ENCODE measurements at regions not wholly inside any gene's neighbourhood (a gene's known extent, or its start where the extent isn't known, plus 50 kb on each side); places are given as distances from the start of the nearest gene placed in this dataset.

GRCh38 chr15:91688811-91689210 is 164.7 kb upstream of the SLCO3A1 start:
- no peak for DNase-seq
- no peak for TF ChIP-seq EZH2phosphoT487 (IDR thresholded peaks at IDR 0.05; ENCODE audit: borderline replicate concordance, low read length)
- Histone ChIP-seq H3K9me2 (replicated peaks; ENCODE audit: low read length) (no peaks in the 10 kb centered on the region), H3K27ac (ENCODE audit: low read length) (no peak overlapping the region), H3K27me3 (ENCODE audit: low read length) (peaks cover 42% of the 10 kb centered on the region), H3K4me2 (ENCODE audit: low read length) (no peak overlapping the region), H3K4me1 (ENCODE audit: insufficient read depth, low read length) (no peaks in the 10 kb centered on the region), H2AFZ (ENCODE audit: low read length) (no peak overlapping the region), H4K20me1 (ENCODE audit: low read length) (no peaks in the 10 kb centered on the region), H3K9me3 (ENCODE audit: low read length) (no peaks in the 10 kb centered on the region; the same call in 1 of the 2 replicates), H3K79me2 (ENCODE audit: low read length) (no peaks in the 10 kb centered on the region), H3K9ac (ENCODE audit: low read length) (no peak overlapping the region), H3K4me3 (ENCODE audit: low read length) (no peak overlapping the region), H3F3A (ENCODE audit: low read length, unreplicated experiment) (no peaks in the 10 kb centered on the region), H3K36me3 (ENCODE audit: low read depth, low read length) (no peaks in the 10 kb centered on the region)
- intact Hi-C loops (cut with micrococcal nuclease), result no loop called here
- no peak for ATAC-seq
- ChIA-PET CTCF (no interaction called here), POLR2A (ENCODE audit: unreplicated experiment) (no interaction called here)
- no TSS peak for BruUV-seq (replicated peaks)

GRCh38 chr15:91689377-91689776 is 164.1 kb upstream of the SLCO3A1 start:
- CTCF ChIA-PET, result no interaction called here

GRCh38 chr15:91692596-91692995 is 160.9 kb upstream of the SLCO3A1 start:
- Histone ChIP-seq H3K27me3 (ENCODE audit: low read length) (peaks cover 52% of the 10 kb centered on the region), H2AFZ (ENCODE audit: low read length) (no peak overlapping the region), H3K79me2 (ENCODE audit: low read length) (no peaks in the 10 kb centered on the region), H3K4me1 (ENCODE audit: insufficient read depth, low read length) (no peaks in the 10 kb centered on the region), H3K27ac (ENCODE audit: low read length) (no peak overlapping the region), H3F3A (ENCODE audit: low read length, unreplicated experiment) (no peaks in the 10 kb centered on the region), H3K9ac (ENCODE audit: low read length) (no peak overlapping the region), H3K4me2 (ENCODE audit: low read length) (no peak overlapping the region), H4K20me1 (ENCODE audit: low read length) (no peaks in the 10 kb centered on the region), H3K36me3 (ENCODE audit: low read depth, low read length) (no peaks in the 10 kb centered on the region), H3K9me3 (ENCODE audit: low read length) (no peaks in the 10 kb centered on the region), H3K9me2 (replicated peaks; ENCODE audit: low read length) (no peaks in the 10 kb centered on the region), H3K4me3 (ENCODE audit: low read length) (no peak overlapping the region)
- CTCF ChIA-PET, result no interaction called here
- DNase-seq (no peak), ATAC-seq (no peak)
- no TSS peak for BruUV-seq (replicated peaks)
- no peak for TF ChIP-seq EZH2 (IDR thresholded peaks at IDR 0.05; ENCODE audit: low read length, unreplicated experiment)
- TF ChIP-seq CTCF (conservative IDR thresholded peaks at IDR 0.05; ENCODE audit: low read depth, low read length), result no peak
- TF ChIP-seq EZH2phosphoT487 (IDR thresholded peaks at IDR 0.05; ENCODE audit: borderline replicate concordance, low read length), result no peak
- intact Hi-C loops (cut with micrococcal nuclease), result no loop called here
- POLR2A ChIA-PET (ENCODE audit: unreplicated experiment), result no interaction called here

More at GRCh38 chr15:91689377-91689776, 164.1 kb upstream of the SLCO3A1 start:
- H3K27me3 ChIP-seq (ENCODE audit: low read length), result peaks cover 42% of the 10 kb centered on the region
- H3K36me3 ChIP-seq (ENCODE audit: low read depth, low read length), result no peaks in the 10 kb centered on the region
- no peak overlapping the region for H3K4me3 ChIP-seq (ENCODE audit: low read length)
- BruUV-seq (replicated peaks), result no TSS peak
- TF ChIP-seq EZH2phosphoT487 (IDR thresholded peaks at IDR 0.05; ENCODE audit: borderline replicate concordance, low read length) (no peak), EZH2 (IDR thresholded peaks at IDR 0.05; ENCODE audit: low read length, unreplicated experiment) (no peak), CTCF (conservative IDR thresholded peaks at IDR 0.05; ENCODE audit: low read depth, low read length) (no peak)
- intact Hi-C loops (cut with micrococcal nuclease), result no loop called here
- no peaks in the 10 kb centered on the region for H3K9me2 ChIP-seq (replicated peaks; ENCODE audit: low read length)
- H3K4me2 ChIP-seq (ENCODE audit: low read length), result no peak overlapping the region
- DNase-seq (no peak), ATAC-seq (no peak)
- H3K79me2 ChIP-seq (ENCODE audit: low read length), result no peaks in the 10 kb centered on the region
- no peak overlapping the region for H2AFZ ChIP-seq (ENCODE audit: low read length)
- H3K9ac ChIP-seq (ENCODE audit: low read length), result no peak overlapping the region
- no peak overlapping the region for H3K27ac ChIP-seq (ENCODE audit: low read length)
- no peaks in the 10 kb centered on the region for H4K20me1 ChIP-seq (ENCODE audit: low read length)
- no peaks in the 10 kb centered on the region for H3K4me1 ChIP-seq (ENCODE audit: insufficient read depth, low read length)
- H3K9me3 ChIP-seq (ENCODE audit: low read length), result no peaks in the 10 kb centered on the region; the same call in 1 of the 2 replicates
- POLR2A ChIA-PET (ENCODE audit: unreplicated experiment), result no interaction called here
- H3F3A ChIP-seq (ENCODE audit: low read length, unreplicated experiment), result no peaks in the 10 kb centered on the region
